ENCODE measurements at regions not wholly inside any gene's neighbourhood (a gene's known extent, or its start where the extent isn't known, plus 50 kb on each side); places are given as distances from the start of the nearest gene placed in this dataset.

GRCh38 chr16:35637683-35638082 lies 2178.3 kb downstream of the TP53TG3F start:
- Histone ChIP-seq H3K9me2 (replicated peaks; ENCODE audit: control insufficient read depth, low read length) (no peaks in the 10 kb centered on the region), H3F3A (ENCODE audit: control insufficient read depth, insufficient read depth) (no peaks in the 10 kb centered on the region), H3K36me3 (ENCODE audit: control insufficient read depth, low read length) (no peaks in the 10 kb centered on the region), H3K79me2 (ENCODE audit: control insufficient read depth, low read length) (no peaks in the 10 kb centered on the region), H3K4me2 (ENCODE audit: low read length) (no peak overlapping the region), H4K20me1 (ENCODE audit: control insufficient read depth, insufficient read depth, low read depth, low read length) (no peaks in the 10 kb centered on the region), H3K9me3 (ENCODE audit: control insufficient read depth, insufficient read depth, low read length) (no peaks in the 10 kb centered on the region; the same call in 1 of the 2 replicates), H3K27me3 (ENCODE audit: control insufficient read depth, low read length) (no peaks in the 10 kb centered on the region), H3K27ac (ENCODE audit: low read depth, low read length) (no peak overlapping the region), H3K4me1 (ENCODE audit: control insufficient read depth, low read length) (no peaks in the 10 kb centered on the region), H3K4me3 (ENCODE audit: low read length) (no peak overlapping the region)
- TF ChIP-seq, protein P1, sequence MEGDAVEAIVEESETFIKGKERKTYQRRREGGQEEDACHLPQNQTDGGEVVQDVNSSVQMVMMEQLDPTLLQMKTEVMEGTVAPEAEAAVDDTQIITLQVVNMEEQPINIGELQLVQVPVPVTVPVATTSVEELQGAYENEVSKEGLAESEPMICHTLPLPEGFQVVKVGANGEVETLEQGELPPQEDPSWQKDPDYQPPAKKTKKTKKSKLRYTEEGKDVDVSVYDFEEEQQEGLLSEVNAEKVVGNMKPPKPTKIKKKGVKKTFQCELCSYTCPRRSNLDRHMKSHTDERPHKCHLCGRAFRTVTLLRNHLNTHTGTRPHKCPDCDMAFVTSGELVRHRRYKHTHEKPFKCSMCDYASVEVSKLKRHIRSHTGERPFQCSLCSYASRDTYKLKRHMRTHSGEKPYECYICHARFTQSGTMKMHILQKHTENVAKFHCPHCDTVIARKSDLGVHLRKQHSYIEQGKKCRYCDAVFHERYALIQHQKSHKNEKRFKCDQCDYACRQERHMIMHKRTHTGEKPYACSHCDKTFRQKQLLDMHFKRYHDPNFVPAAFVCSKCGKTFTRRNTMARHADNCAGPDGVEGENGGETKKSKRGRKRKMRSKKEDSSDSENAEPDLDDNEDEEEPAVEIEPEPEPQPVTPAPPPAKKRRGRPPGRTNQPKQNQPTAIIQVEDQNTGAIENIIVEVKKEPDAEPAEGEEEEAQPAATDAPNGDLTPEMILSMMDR (IDR thresholded peaks at IDR 0.05; ENCODE audit: low read depth, low read length, poor library complexity, severe bottlenecking) = no peak
- TF ChIP-seq EZH2phosphoT487 (IDR thresholded peaks at IDR 0.05; ENCODE audit: borderline replicate concordance, low read length) = no peak

DNA sequence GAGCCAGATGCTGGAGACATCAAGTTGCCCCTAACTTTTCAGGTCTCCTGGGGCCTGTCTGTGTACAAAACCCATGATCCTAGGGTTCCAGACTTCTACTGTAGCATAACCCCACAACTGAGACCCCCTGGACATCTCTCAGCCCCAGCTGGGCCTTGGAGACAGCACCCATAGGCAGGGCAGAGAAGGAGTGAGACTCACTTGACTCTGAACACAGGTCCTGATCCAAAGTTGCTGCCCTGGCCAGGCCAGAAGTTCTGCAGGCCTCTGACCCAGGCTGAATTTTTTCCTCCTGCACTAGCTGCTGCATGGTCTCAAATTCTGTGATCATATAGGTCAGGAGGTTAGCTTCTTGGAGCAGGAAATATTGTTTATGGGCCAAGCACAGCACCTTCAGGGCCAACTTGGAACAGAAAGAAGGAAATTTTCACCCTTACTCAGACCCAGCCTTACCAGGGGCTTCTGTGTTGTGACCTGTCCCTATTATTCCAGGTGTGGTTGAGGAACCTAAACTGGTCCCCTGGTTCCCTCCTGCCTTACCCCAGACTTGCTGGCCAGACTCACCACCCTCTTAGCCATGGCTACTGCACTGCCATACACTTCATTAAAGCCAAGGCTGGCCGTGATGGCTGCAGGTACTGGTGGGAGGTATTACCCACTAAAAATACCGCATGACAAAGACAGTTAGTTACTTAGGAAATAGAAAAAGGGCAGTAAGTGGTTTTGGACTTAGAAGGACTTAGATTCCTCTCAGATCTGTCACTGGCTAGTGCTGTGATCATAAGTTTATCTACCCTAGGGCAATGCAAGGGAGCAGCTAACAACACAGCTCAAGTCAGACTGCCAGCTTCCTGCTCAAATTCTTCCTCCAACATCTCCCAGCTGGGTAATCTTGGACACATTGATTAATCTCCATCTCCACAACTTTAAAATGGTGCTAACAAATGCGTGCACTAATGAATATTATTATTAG lies 2180.1 kb downstream of the TP53TG3F start:
- peaks cover 5% of the 10 kb centered on the region; the same call in 1 of the 2 replicates for H3K9me3 ChIP-seq (ENCODE audit: control insufficient read depth, insufficient read depth, low read length)

GRCh38 chr16:35642322-35642835 lies 2183.0 kb downstream of the TP53TG3F start:
- no peaks in the 10 kb centered on the region for H3K4me1 ChIP-seq (ENCODE audit: control insufficient read depth, low read length)
- no peak overlapping the region for H3K4me3 ChIP-seq (ENCODE audit: low read length)
- no peaks in the 10 kb centered on the region for H4K20me1 ChIP-seq (ENCODE audit: control insufficient read depth, insufficient read depth, low read depth, low read length)
- no peaks in the 10 kb centered on the region for H3K36me3 ChIP-seq (ENCODE audit: control insufficient read depth, low read length)
- H3K27me3 ChIP-seq (ENCODE audit: control insufficient read depth, low read length) = no peaks in the 10 kb centered on the region
- no peak overlapping the region for H3K27ac ChIP-seq (ENCODE audit: low read depth, low read length)
- TF ChIP-seq EZH2phosphoT487 (IDR thresholded peaks at IDR 0.05; ENCODE audit: borderline replicate concordance, low read length) = no peak
- TF ChIP-seq, protein P1 (IDR thresholded peaks at IDR 0.05; ENCODE audit: low read depth, low read length, poor library complexity, severe bottlenecking) = no peak
- H3K4me2 ChIP-seq (ENCODE audit: low read length) = no peak overlapping the region
- peaks cover 5% of the 10 kb centered on the region; the same call in 1 of the 2 replicates for H3K9me3 ChIP-seq (ENCODE audit: control insufficient read depth, insufficient read depth, low read length)
- H3F3A ChIP-seq (ENCODE audit: control insufficient read depth, insufficient read depth) = no peaks in the 10 kb centered on the region
- no peaks in the 10 kb centered on the region for H3K9me2 ChIP-seq (replicated peaks; ENCODE audit: control insufficient read depth, low read length)
- no peaks in the 10 kb centered on the region for H3K79me2 ChIP-seq (ENCODE audit: control insufficient read depth, low read length)

More for the DNA sequence above, 2180.1 kb downstream of the TP53TG3F start:
- Histone ChIP-seq H4K20me1 (ENCODE audit: control insufficient read depth, insufficient read depth, low read depth, low read length) (no peaks in the 10 kb centered on the region), H3K27me3 (ENCODE audit: control insufficient read depth, low read length) (no peaks in the 10 kb centered on the region), H3F3A (ENCODE audit: control insufficient read depth, insufficient read depth) (no peaks in the 10 kb centered on the region), H3K4me3 (ENCODE audit: low read length) (no peak overlapping the region), H3K36me3 (ENCODE audit: control insufficient read depth, low read length) (no peaks in the 10 kb centered on the region), H3K79me2 (ENCODE audit: control insufficient read depth, low read length) (no peaks in the 10 kb centered on the region), H3K4me1 (ENCODE audit: control insufficient read depth, low read length) (no peaks in the 10 kb centered on the region), H3K27ac (ENCODE audit: low read depth, low read length) (no peak overlapping the region), H3K4me2 (ENCODE audit: low read length) (no peak overlapping the region), H3K9me2 (replicated peaks; ENCODE audit: control insufficient read depth, low read length) (no peaks in the 10 kb centered on the region)
- no peak for TF ChIP-seq EZH2phosphoT487 (IDR thresholded peaks at IDR 0.05; ENCODE audit: borderline replicate concordance, low read length)

DNA sequence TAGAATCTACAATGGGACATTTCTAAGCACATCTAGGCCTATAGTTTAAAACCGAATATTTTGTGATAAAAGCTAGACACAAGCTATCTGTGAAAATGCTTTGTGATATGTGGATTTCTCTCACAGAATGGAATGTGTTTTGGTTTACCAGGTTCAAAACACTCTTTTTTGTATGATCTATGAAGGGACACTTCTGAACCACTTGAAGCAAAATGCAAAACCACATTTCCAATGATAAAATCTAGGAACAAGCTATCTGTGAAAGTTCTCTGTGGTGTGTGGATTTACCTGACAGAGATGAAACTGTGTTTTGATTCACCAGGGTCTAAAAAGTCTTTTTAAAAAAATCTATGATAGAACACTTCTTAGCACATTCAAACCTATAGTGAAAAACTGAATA lies 2192.4 kb downstream of the TP53TG3F start:
- Histone ChIP-seq H3K27me3 (ENCODE audit: control insufficient read depth, low read length) (no peaks in the 10 kb centered on the region), H3K9me2 (replicated peaks; ENCODE audit: control insufficient read depth, low read length) (no peaks in the 10 kb centered on the region), H4K20me1 (ENCODE audit: control insufficient read depth, insufficient read depth, low read depth, low read length) (no peaks in the 10 kb centered on the region), H3F3A (ENCODE audit: control insufficient read depth, insufficient read depth) (no peaks in the 10 kb centered on the region), H3K27ac (ENCODE audit: low read depth, low read length) (no peak overlapping the region), H3K79me2 (ENCODE audit: control insufficient read depth, low read length) (no peaks in the 10 kb centered on the region), H3K36me3 (ENCODE audit: control insufficient read depth, low read length) (no peaks in the 10 kb centered on the region), H3K4me2 (ENCODE audit: low read length) (no peak overlapping the region), H3K9me3 (ENCODE audit: control insufficient read depth, insufficient read depth, low read length) (no peaks in the 10 kb centered on the region), H3K4me3 (ENCODE audit: low read length) (no peak overlapping the region), H3K4me1 (ENCODE audit: control insufficient read depth, low read length) (no peaks in the 10 kb centered on the region)
- TF ChIP-seq, protein P1 (IDR thresholded peaks at IDR 0.05; ENCODE audit: low read depth, low read length, poor library complexity, severe bottlenecking) = no peak
- TF ChIP-seq EZH2phosphoT487 (IDR thresholded peaks at IDR 0.05; ENCODE audit: borderline replicate concordance, low read length) = no peak

Measured in DOHH2 (cell line).